ENCODE measurements at regions not wholly inside any gene's neighbourhood (a gene's known extent, or its start where the extent isn't known, plus 50 kb on each side); places are given as distances from the start of the nearest gene placed in this dataset.

DNA sequence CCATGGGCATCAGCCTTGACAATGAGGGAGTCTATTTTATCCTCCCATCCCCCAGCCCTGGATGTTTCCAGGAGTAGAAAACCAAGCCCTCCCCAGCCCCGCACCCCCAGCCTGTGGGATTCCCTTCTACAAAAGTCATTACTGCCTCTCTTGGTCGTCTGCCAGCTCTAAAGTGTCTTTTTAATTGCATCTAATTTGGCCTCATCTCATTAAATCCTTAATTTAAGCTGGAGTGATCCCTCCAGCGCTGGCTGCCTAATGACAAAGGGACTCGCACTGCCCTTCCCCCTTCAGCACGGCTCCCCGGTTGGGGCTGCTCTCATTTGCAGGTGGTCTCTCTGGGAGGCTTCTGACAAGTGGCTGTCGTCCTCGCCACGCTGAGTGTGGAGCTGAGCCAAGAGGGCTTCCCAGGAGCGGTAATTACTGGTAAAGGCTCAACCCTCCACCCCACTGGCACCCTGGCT is 107.9 kb upstream of the ALDH1B1 start:
- TF ChIP-seq, protein P1, sequence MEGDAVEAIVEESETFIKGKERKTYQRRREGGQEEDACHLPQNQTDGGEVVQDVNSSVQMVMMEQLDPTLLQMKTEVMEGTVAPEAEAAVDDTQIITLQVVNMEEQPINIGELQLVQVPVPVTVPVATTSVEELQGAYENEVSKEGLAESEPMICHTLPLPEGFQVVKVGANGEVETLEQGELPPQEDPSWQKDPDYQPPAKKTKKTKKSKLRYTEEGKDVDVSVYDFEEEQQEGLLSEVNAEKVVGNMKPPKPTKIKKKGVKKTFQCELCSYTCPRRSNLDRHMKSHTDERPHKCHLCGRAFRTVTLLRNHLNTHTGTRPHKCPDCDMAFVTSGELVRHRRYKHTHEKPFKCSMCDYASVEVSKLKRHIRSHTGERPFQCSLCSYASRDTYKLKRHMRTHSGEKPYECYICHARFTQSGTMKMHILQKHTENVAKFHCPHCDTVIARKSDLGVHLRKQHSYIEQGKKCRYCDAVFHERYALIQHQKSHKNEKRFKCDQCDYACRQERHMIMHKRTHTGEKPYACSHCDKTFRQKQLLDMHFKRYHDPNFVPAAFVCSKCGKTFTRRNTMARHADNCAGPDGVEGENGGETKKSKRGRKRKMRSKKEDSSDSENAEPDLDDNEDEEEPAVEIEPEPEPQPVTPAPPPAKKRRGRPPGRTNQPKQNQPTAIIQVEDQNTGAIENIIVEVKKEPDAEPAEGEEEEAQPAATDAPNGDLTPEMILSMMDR (conservative IDR thresholded peaks at IDR 0.05): no peak
- TF ChIP-seq ZFX (IDR thresholded peaks at IDR 0.05): no peak
